ENCODE measurements at regions not wholly inside any gene's neighbourhood (a gene's known extent, or its start where the extent isn't known, plus 50 kb on each side); places are given as distances from the start of the nearest gene placed in this dataset.

DNA sequence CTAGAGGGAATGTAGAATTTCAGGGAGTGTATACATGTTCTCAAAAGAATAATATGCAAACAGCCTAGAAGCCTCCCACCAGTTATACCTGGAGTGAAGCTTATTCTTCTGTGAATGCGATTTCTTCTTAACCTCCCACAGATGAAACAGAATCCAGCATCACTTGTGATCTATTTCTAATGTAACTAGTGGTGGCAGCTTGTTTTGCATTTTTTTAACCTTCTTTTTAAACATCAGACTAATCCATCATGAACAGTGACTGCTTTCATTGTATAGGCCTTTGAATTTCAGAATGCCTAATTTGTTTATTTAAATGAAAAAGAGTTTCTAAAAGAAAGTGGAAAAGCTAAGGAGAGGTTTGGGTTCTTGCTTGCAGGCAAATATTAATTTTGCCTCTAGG, 85.7 kb upstream of the EPHA4 start:
- no peaks in the 10 kb centered on the region for H3K27me3 ChIP-seq (ENCODE audit: control insufficient read depth in 1 of 2, insufficient read depth in 2 of 2, low read length in 1 of 2)
- no peak for DNase-seq
- no peak overlapping the region for H3K4me3 ChIP-seq (ENCODE audit: low read length in 2 of 2)
- intact Hi-C loops (cut with DNase I) = no loop called here
- WGBS, 2 donors = 82 to 94% methylated on average over 1 of the region's 1 CpG
- no peaks in the 10 kb centered on the region for H3K9me3 ChIP-seq (ENCODE audit: control insufficient read depth, low read length)
- ATAC-seq (ENCODE audit: low FRiP score) = no peak
- no peaks in the 10 kb centered on the region for H3K36me3 ChIP-seq (ENCODE audit: control insufficient read depth in 1 of 2, insufficient read depth in 2 of 2, low read length in 1 of 2)
- H3K27ac ChIP-seq (ENCODE audit: low read depth in 1 of 2, low read length in 2 of 2) = no peak overlapping the region
- no peaks in the 10 kb centered on the region for H3K4me1 ChIP-seq (ENCODE audit: control insufficient read depth in 1 of 2, insufficient read depth in 2 of 2, low read length in 2 of 2)

DNA sequence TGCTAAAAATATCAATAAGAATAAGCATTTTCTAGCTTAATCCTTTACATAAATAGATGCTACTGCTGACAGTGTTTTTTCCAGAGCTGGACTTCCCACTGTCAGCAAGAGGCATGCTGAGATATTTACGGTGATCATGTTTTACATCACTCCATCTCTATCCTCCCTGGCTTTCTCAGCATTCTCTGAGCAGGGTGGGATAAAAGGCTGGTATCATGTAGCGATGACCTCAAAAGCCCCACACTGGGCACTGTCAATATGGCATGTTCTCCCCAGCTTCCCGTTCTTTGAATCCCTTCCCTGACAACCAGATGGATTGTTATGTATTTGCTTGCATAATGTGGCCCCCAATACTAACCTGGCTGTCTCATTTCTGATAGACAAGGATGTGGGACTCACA, 83.2 kb upstream of the EPHA4 start:
- no peaks in the 10 kb centered on the region for H3K36me3 ChIP-seq (ENCODE audit: control insufficient read depth in 1 of 2, insufficient read depth in 2 of 2, low read length in 1 of 2)
- H3K4me1 ChIP-seq (ENCODE audit: control insufficient read depth in 1 of 2, insufficient read depth in 2 of 2, low read length in 2 of 2) = no peaks in the 10 kb centered on the region
- WGBS, 2 donors = 67 to 68% methylated on average over 3 of the region's 3 CpGs
- H3K27ac ChIP-seq (ENCODE audit: low read depth in 1 of 2, low read length in 2 of 2) = no peak overlapping the region
- intact Hi-C loops (cut with DNase I) = no loop called here
- no peaks in the 10 kb centered on the region for H3K27me3 ChIP-seq (ENCODE audit: control insufficient read depth in 1 of 2, insufficient read depth in 2 of 2, low read length in 1 of 2)
- DNase-seq (no peak), ATAC-seq (ENCODE audit: low FRiP score) (no peak)
- no peaks in the 10 kb centered on the region for H3K9me3 ChIP-seq (ENCODE audit: control insufficient read depth, low read length)
- H3K4me3 ChIP-seq (ENCODE audit: low read length in 2 of 2) = no peak overlapping the region

DNA sequence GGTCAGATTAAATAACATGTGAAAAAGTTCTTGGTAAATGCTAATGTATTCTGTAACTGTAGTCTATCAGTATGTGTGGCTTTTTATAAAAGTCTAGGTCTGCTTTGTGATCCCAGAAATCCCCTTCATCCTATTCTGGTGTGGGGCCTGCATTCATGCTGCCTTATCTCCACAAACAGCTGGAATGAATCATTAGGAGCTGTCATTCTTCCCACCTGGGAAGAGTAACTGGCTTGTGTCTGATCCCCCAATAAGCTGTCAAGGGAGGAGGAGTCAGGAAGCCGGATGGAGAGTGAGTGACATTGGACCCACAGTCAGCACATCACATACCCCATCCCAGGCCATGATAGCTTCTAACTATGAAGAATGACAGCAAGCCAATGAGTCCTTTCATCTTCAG, 81.1 kb upstream of the EPHA4 start:
- WGBS, 2 donors = 73 to 87% methylated on average over 1 of the region's 1 CpG
- H3K27ac ChIP-seq (ENCODE audit: low read depth in 1 of 2, low read length in 2 of 2) = no peak overlapping the region

DNA sequence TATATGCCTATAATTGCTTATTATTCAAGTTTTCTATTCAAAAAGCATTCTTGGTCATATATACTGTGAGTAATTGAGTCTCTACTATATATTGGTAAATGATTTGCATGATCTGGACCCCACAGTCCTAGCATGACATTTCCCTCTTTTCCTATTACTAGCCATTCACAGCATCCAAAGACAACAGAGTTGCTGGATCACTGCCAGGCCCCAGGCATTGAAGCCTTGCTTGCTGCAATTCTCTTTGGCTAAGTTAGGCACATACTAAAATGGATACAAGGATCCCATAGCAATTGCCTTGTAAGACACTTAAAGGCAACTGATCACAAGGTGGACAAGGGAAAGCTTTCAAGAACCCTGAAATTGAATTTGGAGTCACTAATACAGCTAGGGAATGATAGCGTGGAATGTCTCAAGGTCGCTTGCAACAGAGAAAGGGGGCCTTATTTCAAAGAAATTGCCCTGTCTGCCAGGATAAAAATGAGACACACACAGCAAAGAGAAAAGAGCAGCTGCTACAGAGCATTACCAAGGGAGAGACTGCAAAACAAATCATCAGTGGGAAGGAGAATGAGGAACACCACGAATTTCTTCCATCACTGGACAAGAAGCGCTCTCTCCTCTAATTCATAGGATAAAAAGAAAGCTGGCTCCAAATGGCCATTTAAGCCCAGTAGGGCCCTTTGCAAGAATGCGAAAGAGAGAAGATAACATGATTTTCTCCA, 77.1 kb upstream of the EPHA4 start:
- no peak overlapping the region for H3K4me3 ChIP-seq (ENCODE audit: low read length in 2 of 2)
- DNase-seq = peak; percentile 70 to 79
- no peak overlapping the region for H3K27ac ChIP-seq (ENCODE audit: low read depth in 1 of 2, low read length in 2 of 2)
- ATAC-seq (ENCODE audit: low FRiP score) = peak; percentile 62
- intact Hi-C loops (cut with DNase I) = no loop called here
- no peaks in the 10 kb centered on the region for H3K27me3 ChIP-seq (ENCODE audit: control insufficient read depth in 1 of 2, insufficient read depth in 2 of 2, low read length in 1 of 2)
- no peaks in the 10 kb centered on the region for H3K9me3 ChIP-seq (ENCODE audit: control insufficient read depth, low read length)
- WGBS, 2 donors = 76 to 78% methylated on average over 5 of the region's 5 CpGs
- no peaks in the 10 kb centered on the region for H3K36me3 ChIP-seq (ENCODE audit: control insufficient read depth in 1 of 2, insufficient read depth in 2 of 2, low read length in 1 of 2)
- H3K4me1 ChIP-seq (ENCODE audit: control insufficient read depth in 1 of 2, insufficient read depth in 2 of 2, low read length in 2 of 2) = peaks cover 0 to 4% of the 10 kb centered on the region in 2 donors

More for the DNA sequence above, 81.1 kb upstream of the EPHA4 start:
- no peaks in the 10 kb centered on the region for H3K36me3 ChIP-seq (ENCODE audit: control insufficient read depth in 1 of 2, insufficient read depth in 2 of 2, low read length in 1 of 2)
- peaks cover 0 to 4% of the 10 kb centered on the region in 2 donors for H3K4me1 ChIP-seq (ENCODE audit: control insufficient read depth in 1 of 2, insufficient read depth in 2 of 2, low read length in 2 of 2)
- H3K27me3 ChIP-seq (ENCODE audit: control insufficient read depth in 1 of 2, insufficient read depth in 2 of 2, low read length in 1 of 2) = no peaks in the 10 kb centered on the region
- no peaks in the 10 kb centered on the region for H3K9me3 ChIP-seq (ENCODE audit: control insufficient read depth, low read length)
- DNase-seq (no peak), ATAC-seq (ENCODE audit: low FRiP score) (no peak)
- H3K4me3 ChIP-seq (ENCODE audit: low read length in 2 of 2) = no peak overlapping the region
- intact Hi-C loops (cut with DNase I) = no loop called here

DNA sequence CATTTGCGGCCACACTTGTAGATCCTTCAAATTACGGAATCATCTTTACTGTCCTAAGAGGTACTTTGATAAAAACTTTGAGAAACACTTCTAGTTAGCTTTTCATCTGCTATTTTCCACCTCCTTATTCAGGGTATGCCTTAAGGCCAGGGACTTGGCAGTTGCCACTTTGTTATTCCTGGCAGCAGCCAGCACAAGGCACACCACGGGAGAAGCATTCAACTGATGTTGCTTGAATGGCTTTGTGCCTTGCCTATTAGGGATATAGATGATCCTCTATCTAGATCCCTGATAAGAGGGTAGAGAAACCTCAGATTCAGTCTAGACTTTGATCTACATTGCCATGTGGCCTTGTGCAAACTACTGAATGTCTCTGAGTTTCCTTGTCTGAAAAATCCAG, 70.3 kb upstream of the EPHA4 start:
- Histone ChIP-seq H3K27ac (ENCODE audit: low read depth in 1 of 2, low read length in 2 of 2) (no peak overlapping the region), H3K4me1 (ENCODE audit: control insufficient read depth in 1 of 2, insufficient read depth in 2 of 2, low read length in 2 of 2) (peaks cover 0 to 5% of the 10 kb centered on the region in 2 donors), H3K27me3 (ENCODE audit: control insufficient read depth in 1 of 2, insufficient read depth in 2 of 2, low read length in 1 of 2) (no peaks in the 10 kb centered on the region), H3K9me3 (ENCODE audit: control insufficient read depth, low read length) (no peaks in the 10 kb centered on the region), H3K4me3 (ENCODE audit: low read length in 2 of 2) (no peak overlapping the region), H3K36me3 (ENCODE audit: control insufficient read depth in 1 of 2, insufficient read depth in 2 of 2, low read length in 1 of 2) (no peaks in the 10 kb centered on the region)
- ATAC-seq (ENCODE audit: low FRiP score) (no peak), DNase-seq (no peak)
- WGBS, 2 donors = 57% methylated on average over 3 of the region's 3 CpGs
- intact Hi-C loops (cut with DNase I) = no loop called here

DNA sequence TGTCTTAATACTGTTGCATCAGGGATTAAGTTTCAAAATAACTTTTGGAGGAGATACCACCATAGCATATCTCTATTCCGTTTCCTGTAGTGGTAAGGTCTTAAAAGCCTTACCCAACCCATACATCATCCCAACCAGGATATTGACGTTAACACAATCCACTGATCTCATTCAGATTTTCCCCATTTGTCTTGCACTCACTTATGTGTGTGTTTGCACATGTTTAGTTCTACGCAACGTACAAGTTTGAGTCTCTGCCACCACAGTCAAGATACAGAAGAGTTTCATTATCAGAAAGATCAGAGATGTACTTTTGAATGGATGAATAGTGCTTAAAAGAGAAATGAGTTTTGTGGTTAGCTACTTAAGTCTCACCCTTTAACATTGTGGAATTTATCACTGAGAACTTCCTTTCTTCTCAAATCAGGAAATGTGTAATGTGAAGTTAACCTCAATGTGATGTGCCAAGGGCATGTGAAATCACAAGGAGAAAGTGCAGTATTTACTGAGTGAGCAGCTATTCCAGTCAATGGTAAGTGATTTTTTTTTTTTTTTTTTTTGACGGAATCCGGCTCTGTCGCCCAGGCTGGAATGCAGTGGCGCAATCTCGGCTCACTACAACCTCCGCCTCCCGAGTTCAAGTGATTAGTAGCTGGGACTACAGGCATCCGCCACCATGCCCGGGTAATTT, 69.2 kb upstream of the EPHA4 start:
- H3K36me3 ChIP-seq (ENCODE audit: control insufficient read depth in 1 of 2, insufficient read depth in 2 of 2, low read length in 1 of 2) = no peaks in the 10 kb centered on the region
- no peak overlapping the region for H3K4me3 ChIP-seq (ENCODE audit: low read length in 2 of 2)
- intact Hi-C loops (cut with DNase I) = no loop called here
- WGBS, 2 donors = 92 to 95% methylated on average over 13 of the region's 13 CpGs
- no peaks in the 10 kb centered on the region for H3K27me3 ChIP-seq (ENCODE audit: control insufficient read depth in 1 of 2, insufficient read depth in 2 of 2, low read length in 1 of 2)
- ATAC-seq (ENCODE audit: low FRiP score) = no peak
- peaks cover 0 to 5% of the 10 kb centered on the region in 2 donors for H3K4me1 ChIP-seq (ENCODE audit: control insufficient read depth in 1 of 2, insufficient read depth in 2 of 2, low read length in 2 of 2)
- no peak for DNase-seq
- no peaks in the 10 kb centered on the region for H3K9me3 ChIP-seq (ENCODE audit: control insufficient read depth, low read length)
- no peak overlapping the region for H3K27ac ChIP-seq (ENCODE audit: low read depth in 1 of 2, low read length in 2 of 2)

DNA sequence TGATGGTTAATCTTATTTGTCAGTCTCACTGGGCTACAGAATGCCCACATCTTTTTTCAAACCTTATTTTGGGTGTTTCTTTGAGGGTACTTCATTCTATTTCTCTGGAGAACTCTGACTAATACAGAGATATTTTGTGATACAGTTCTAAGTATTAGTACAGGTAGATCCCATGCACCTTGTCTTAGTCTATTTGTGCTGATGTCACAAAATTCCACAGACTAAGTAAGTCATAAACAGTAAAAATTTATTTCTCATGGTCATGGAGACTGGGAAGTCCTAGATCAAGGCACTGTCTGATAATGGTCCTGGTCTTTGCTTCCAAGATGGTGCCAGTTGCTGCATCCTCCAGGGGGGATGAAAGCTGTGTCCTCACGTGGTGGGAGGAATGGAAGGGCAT, 68.6 kb upstream of the EPHA4 start:
- no peak overlapping the region for H3K27ac ChIP-seq (ENCODE audit: low read depth in 1 of 2, low read length in 2 of 2)
- intact Hi-C loops (cut with DNase I) = no loop called here
- H3K4me1 ChIP-seq (ENCODE audit: control insufficient read depth in 1 of 2, insufficient read depth in 2 of 2, low read length in 2 of 2) = peaks cover 0 to 5% of the 10 kb centered on the region in 2 donors
- no peaks in the 10 kb centered on the region for H3K36me3 ChIP-seq (ENCODE audit: control insufficient read depth in 1 of 2, insufficient read depth in 2 of 2, low read length in 1 of 2)
- no peaks in the 10 kb centered on the region for H3K9me3 ChIP-seq (ENCODE audit: control insufficient read depth, low read length)
- DNase-seq = no peak
- 76 to 90% methylated on average over 1 of the region's 1 CpG for WGBS, 2 donors
- H3K4me3 ChIP-seq (ENCODE audit: low read length in 2 of 2) = no peak overlapping the region
- no peak for ATAC-seq (ENCODE audit: low FRiP score)
- H3K27me3 ChIP-seq (ENCODE audit: control insufficient read depth in 1 of 2, insufficient read depth in 2 of 2, low read length in 1 of 2) = no peaks in the 10 kb centered on the region

DNA sequence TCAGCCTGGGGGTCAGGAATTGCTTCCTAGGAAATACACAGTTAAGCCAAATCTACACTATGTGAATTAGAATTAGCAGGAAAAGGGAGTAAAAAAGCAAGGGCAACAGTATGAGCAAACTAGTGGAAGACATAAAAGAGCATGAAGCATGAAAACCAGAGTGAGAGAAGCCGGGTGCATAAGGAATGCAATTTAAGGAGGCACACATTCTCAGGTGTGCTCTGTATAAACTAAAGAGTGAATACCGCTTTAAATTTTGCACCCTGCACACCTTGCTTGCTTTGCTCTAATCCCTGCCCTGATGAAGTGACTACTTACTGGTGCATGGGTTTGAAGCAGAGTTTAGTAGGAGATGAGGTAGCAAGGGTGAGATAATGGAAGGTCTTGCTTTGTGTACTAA, 65.7 kb upstream of the EPHA4 start:
- peaks cover 0 to 5% of the 10 kb centered on the region in 2 donors for H3K4me1 ChIP-seq (ENCODE audit: control insufficient read depth in 1 of 2, insufficient read depth in 2 of 2, low read length in 2 of 2)
- H3K9me3 ChIP-seq (ENCODE audit: control insufficient read depth, low read length) = no peaks in the 10 kb centered on the region
- intact Hi-C loops (cut with DNase I) = no loop called here
- no peak for DNase-seq
- no peak overlapping the region for H3K27ac ChIP-seq (ENCODE audit: low read depth in 1 of 2, low read length in 2 of 2)
- H3K27me3 ChIP-seq (ENCODE audit: control insufficient read depth in 1 of 2, insufficient read depth in 2 of 2, low read length in 1 of 2) = no peaks in the 10 kb centered on the region
- no peaks in the 10 kb centered on the region for H3K36me3 ChIP-seq (ENCODE audit: control insufficient read depth in 1 of 2, insufficient read depth in 2 of 2, low read length in 1 of 2)
- H3K4me3 ChIP-seq (ENCODE audit: low read length in 2 of 2) = no peak overlapping the region
- no peak for ATAC-seq (ENCODE audit: low FRiP score)
- 76 to 86% methylated on average over 2 of the region's 2 CpGs for WGBS, 2 donors

DNA sequence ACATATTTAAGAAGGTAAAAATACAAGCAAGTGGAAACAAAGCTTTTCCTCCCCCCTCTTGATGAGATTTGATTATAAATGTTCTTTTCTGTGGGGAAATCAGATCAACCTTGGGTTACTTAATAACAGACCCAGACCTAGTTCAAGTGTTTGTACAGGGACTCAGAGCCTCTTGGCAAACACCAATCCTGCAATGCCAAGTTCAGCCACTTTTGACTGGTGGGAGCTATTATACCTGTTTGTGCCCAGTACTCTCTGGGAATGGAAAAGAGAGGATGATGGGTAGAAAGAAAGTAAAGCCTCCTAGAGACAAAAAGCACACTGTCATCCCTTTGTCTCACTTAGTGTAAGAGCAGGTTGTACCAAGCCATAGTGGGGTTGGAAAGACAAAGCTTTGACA, 63.8 kb upstream of the EPHA4 start:
- Histone ChIP-seq H3K4me1 (ENCODE audit: control insufficient read depth in 1 of 2, insufficient read depth in 2 of 2, low read length in 2 of 2) (no peaks in the 10 kb centered on the region), H3K4me3 (ENCODE audit: low read length in 2 of 2) (no peak overlapping the region), H3K27me3 (ENCODE audit: control insufficient read depth in 1 of 2, insufficient read depth in 2 of 2, low read length in 1 of 2) (no peaks in the 10 kb centered on the region), H3K36me3 (ENCODE audit: control insufficient read depth in 1 of 2, insufficient read depth in 2 of 2, low read length in 1 of 2) (no peaks in the 10 kb centered on the region), H3K9me3 (ENCODE audit: control insufficient read depth, low read length) (no peaks in the 10 kb centered on the region), H3K27ac (ENCODE audit: low read depth in 1 of 2, low read length in 2 of 2) (no peak overlapping the region)
- ATAC-seq (ENCODE audit: low FRiP score) (no peak), DNase-seq (no peak)
- intact Hi-C loops (cut with DNase I) = no loop called here
